CD4-positive, alpha-beta T cell (primary cell): ENCODE measurements at regions not wholly inside any gene's neighbourhood (a gene's known extent, or its start where the extent isn't known, plus 50 kb on each side); places are given as distances from the start of the nearest gene placed in this dataset.

Experiments
- ATAC-seq: fragments of 200-7000 bp; cut with Tn5 transposase; one replicate; pipeline ENCODE4 v1.10.0; 2022; ENCODE audit warnings: mild to moderate bottlenecking; ENCODE audit not compliant: poor library complexity
- CTCF ChIA-PET: fragments of 350-600 bp; sonication (Branson Sonifier 250); formaldehyde crosslinking; loops from one replicate; lab custom pipeline; 2021; ENCODE audit warnings: antibody characterized with exemption, inconsistent platforms; lab: Charles Lee
- POLR2A ChIA-PET: fragments of 350-600 bp; sonication (Branson Sonifier 250); formaldehyde crosslinking; loops from one replicate; lab custom pipeline; 2021; ENCODE audit warnings: antibody characterized with exemption, inconsistent platforms; lab: Charles Lee
- DNase-seq, 14 experiments: peaks; one replicate each; pipeline ENCODE4 v3.0.0-alpha.2; 2013 to 2020; ENCODE audit warnings: mixed read lengths in 2 of 14
- H3K27ac ChIP-seq, 2 donors: one replicate each; pipeline versions ENCODE4 v1.5.1 to v1.7.0; 2013; ENCODE audit warnings: low read length in 2 of 2, low read depth in 1 of 2, mild to moderate bottlenecking in 1 of 2
- H3K27me3 ChIP-seq, 2 experiments: 1 replicate in 1 of 2; 2 replicates in 1 of 2; pipeline versions ENCODE4 v1.6.1 to v1.7.0; 2013; ENCODE audit warnings: low read length in 2 of 2, control low read depth in 1 of 2, mild to moderate bottlenecking in 1 of 2, moderate library complexity in 1 of 2; ENCODE audit not compliant: insufficient read depth in 2 of 2, control insufficient read depth in 1 of 2
- H3K36me3 ChIP-seq: one replicate; pipeline ENCODE4 v1.6.1; 2013; ENCODE audit warnings: low read length, control low read depth; ENCODE audit not compliant: insufficient read depth
- H3K4me1 ChIP-seq: one replicate; pipeline ENCODE4 v1.6.1; 2013; ENCODE audit warnings: low read length, control low read depth; ENCODE audit not compliant: insufficient read depth
- H3K4me3 ChIP-seq: one replicate; pipeline ENCODE4 v1.5.1; 2013; ENCODE audit warnings: mild to moderate bottlenecking, low read length, moderate library complexity
- H3K9me3 ChIP-seq, 2 experiments: 1 replicate in 1 of 2; 2 replicates in 1 of 2; pipeline versions ENCODE4 v1.6.1 to v1.7.0; 2013; ENCODE audit warnings: low read length in 2 of 2, mild to moderate bottlenecking in 2 of 2, control low read depth in 1 of 2, moderate library complexity in 1 of 2; ENCODE audit not compliant: control insufficient read depth in 1 of 2, insufficient read depth in 1 of 2
- H3K27ac Mint-ChIP-seq: one replicate; pipeline ENCODE4 v1.8.0; 2020; ENCODE audit warnings: mixed read lengths
- H3K27me3 Mint-ChIP-seq: one replicate; pipeline ENCODE4 v1.8.0; 2021; ENCODE audit warnings: mixed read lengths
- H3K36me3 Mint-ChIP-seq: one replicate; pipeline ENCODE4 v1.8.0; 2021; ENCODE audit warnings: low read depth, mixed read lengths
- H3K4me1 Mint-ChIP-seq: one replicate; pipeline ENCODE4 v1.8.0; 2021; ENCODE audit warnings: low read depth, mixed read lengths
- H3K4me3 Mint-ChIP-seq: one replicate; pipeline ENCODE4 v1.8.0; 2020; ENCODE audit warnings: mild to moderate bottlenecking, mixed read lengths
- H3K9me3 Mint-ChIP-seq: one replicate; pipeline ENCODE4 v1.8.0; 2020; ENCODE audit warnings: mixed read lengths
- CTCF ChIP-seq: fragments of 200-600 bp; IDR thresholded peaks from one replicate; pipeline ENCODE4 v1.8.0; 2022; ENCODE audit warnings: antibody characterized with exemption, mild to moderate bottlenecking
- intact Hi-C, 2 experiments: fragments of 100-400 bp; cut with DNase I in 1 of 2; cut with micrococcal nuclease in 1 of 2; formaldehyde crosslinking; loops; one replicate each; pipeline versions ENCODE4 v1.15.1 to v1.9.0; 2023 to 2025; cut with DNase I, micrococcal nuclease

- H3K4me1 ChIP-seq = no peaks in the 10 kb centered on the region
- Mint-ChIP-seq H3K27me3 (no peaks in the 10 kb centered on the region), H3K4me3 (no peak overlapping the region), H3K9me3 (no peaks in the 10 kb centered on the region), H3K27ac (no peak overlapping the region), H3K4me1 (no peaks in the 10 kb centered on the region), H3K36me3 (no peaks in the 10 kb centered on the region)
- POLR2A ChIA-PET = no interaction called here
- no peak for ATAC-seq
- no peak overlapping the region for H3K4me3 ChIP-seq
- H3K36me3 ChIP-seq = no peaks in the 10 kb centered on the region
- intact Hi-C loops = no loop called here
- no peak for DNase-seq
- TF ChIP-seq CTCF = no peak
- H3K9me3 ChIP-seq = peaks cover 0 to 4% of the 10 kb centered on the region in 2 experiments
- CTCF ChIA-PET = no interaction called here
- no peak overlapping the region for H3K27ac ChIP-seq
- H3K27me3 ChIP-seq = no peaks in the 10 kb centered on the region
Observed at GRCh38 chr6:74602206-74602605, 603.6 kb downstream of the COL12A1 start.

- ChIA-PET POLR2A (no interaction called here), CTCF (no interaction called here)
- Histone ChIP-seq H3K27me3 (no peaks in the 10 kb centered on the region), H3K4me3 (no peak overlapping the region), H3K4me1 (no peaks in the 10 kb centered on the region), H3K9me3 (peaks cover 0 to 4% of the 10 kb centered on the region in 2 experiments), H3K36me3 (no peaks in the 10 kb centered on the region), H3K27ac (no peak overlapping the region)
- intact Hi-C loops = no loop called here
- no peak for DNase-seq
- H3K4me1 Mint-ChIP-seq = no peaks in the 10 kb centered on the region
- H3K27ac Mint-ChIP-seq = no peak overlapping the region
- H3K36me3 Mint-ChIP-seq = no peaks in the 10 kb centered on the region
- H3K9me3 Mint-ChIP-seq = peaks cover under 1% of the 10 kb centered on the region
- no peak for TF ChIP-seq CTCF
- no peak overlapping the region for H3K4me3 Mint-ChIP-seq
- H3K27me3 Mint-ChIP-seq = no peaks in the 10 kb centered on the region
- no peak for ATAC-seq
Observed at GRCh38 chr6:74598462-74599393, 607.1 kb downstream of the COL12A1 start.

- ChIA-PET POLR2A (no interaction called here), CTCF (no interaction called here)
- intact Hi-C loops = no loop called here
- Histone ChIP-seq H3K9me3 (peaks cover 0 to 4% of the 10 kb centered on the region in 2 experiments), H3K27me3 (no peaks in the 10 kb centered on the region), H3K36me3 (no peaks in the 10 kb centered on the region), H3K4me1 (no peaks in the 10 kb centered on the region), H3K27ac (no peak overlapping the region), H3K4me3 (no peak overlapping the region)
- Mint-ChIP-seq H3K27me3 (no peaks in the 10 kb centered on the region), H3K9me3 (peaks cover 6% of the 10 kb centered on the region), H3K4me1 (no peaks in the 10 kb centered on the region), H3K36me3 (no peaks in the 10 kb centered on the region), H3K27ac (no peak overlapping the region), H3K4me3 (no peak overlapping the region)
- DNase-seq (no peak), ATAC-seq (no peak)
- TF ChIP-seq CTCF = no peak
Observed at GRCh38 chr6:74597840-74598239, 608.0 kb downstream of the COL12A1 start.
